Heart right ventricle (tissue), 16 donors: ENCODE measurements at regions not wholly inside any gene's neighbourhood (a gene's known extent, or its start where the extent isn't known, plus 50 kb on each side); places are given as distances from the start of the nearest gene placed in this dataset.

Experiments used
- ATAC-seq, 8 donors: fragments of 200-7000 bp; cut with Tn5 transposase; one replicate each; pipeline ENCODE4 v1.9.1; 2020; ENCODE audit warnings: mild to moderate bottlenecking in 8 of 8, moderate library complexity in 8 of 8, moderate number of reproducible peaks in 1 of 8
- DNase-seq, 2 donors: peaks; one replicate each; pipeline ENCODE4 v3.0.0-alpha.2; 2020
- H3K27ac ChIP-seq, 10 donors: fragments of 200-600 bp; sonication (generic) in 2 of 10; one replicate each; pipeline versions ENCODE4 v1.5.0 to v1.8.0; 2020 to 2022; ENCODE audit warnings: mild to moderate bottlenecking in 3 of 10
- H3K27me3 ChIP-seq, 7 donors: fragments of 200-600 bp; one replicate each; pipeline ENCODE4 v1.8.0; 2021 to 2022; ENCODE audit warnings: mild to moderate bottlenecking in 2 of 7
- H3K36me3 ChIP-seq, 9 donors: fragments of 200-600 bp; sonication (generic) in 1 of 9; one replicate each; pipeline versions ENCODE4 v1.5.0 to v1.8.0; 2020 to 2022; ENCODE audit warnings: mild to moderate bottlenecking in 2 of 9
- H3K4me1 ChIP-seq, 9 donors: fragments of 200-600 bp; sonication (generic) in 1 of 9; one replicate each; pipeline versions ENCODE4 v1.5.0 to v1.8.0; 2020 to 2022; ENCODE audit warnings: mild to moderate bottlenecking in 4 of 9
- H3K4me3 ChIP-seq, 10 donors: fragments of 200-600 bp; sonication (generic) in 2 of 10; one replicate each; pipeline versions ENCODE4 v1.5.0 to v1.8.0; 2020 to 2022; ENCODE audit warnings: mild to moderate bottlenecking in 7 of 10, moderate library complexity in 2 of 10
- H3K9me3 ChIP-seq, 11 donors: fragments of 200-600 bp in 10 of 11; sonication (generic) in 2 of 11; one replicate each; pipeline versions ENCODE4 v1.5.0 to v1.8.0; 2013 to 2022; ENCODE audit warnings: mild to moderate bottlenecking in 2 of 11, control low read depth in 1 of 11, moderate library complexity in 1 of 11
- CTCF ChIP-seq, 9 donors: fragments of 200-600 bp; sonication (generic) in 2 of 9; IDR thresholded peaks; one replicate each; pipeline versions ENCODE4 v1.5.0 to v1.8.0; 2021 to 2022; ENCODE audit warnings: antibody characterized with exemption in 9 of 9, mild to moderate bottlenecking in 5 of 9, moderate library complexity in 1 of 9
- WGBS, 2 donors: extraction: QIAGEN DNeasy Blood & Tissue Kit; methylation state at CpG; one replicate each; pipeline ENCODE4 v1.1.7; 2013; ENCODE audit warnings: inconsistent platforms in 1 of 2; 5-methylcytosine and 5-hydroxymethylcytosine counted together
- intact Hi-C, 10 donors: fragments of 100-400 bp; cut with DNase I; formaldehyde crosslinking; loops; one replicate each; pipeline versions ENCODE4 v1.11.1 to v1.14.2; 2022
- donor health status: Arrhythmogenic right ventricular cardiomyopathy.
- donor health status: ischemic (EF 13 %, LVEDD 7.1; RV severe dilation, severe dysfunction).
- donor health status: healthy with polysubstance abuse.
- donor health status: DM: no; HTN: yes; CAD: no.
- donor health status: DM: no; HTN: no; CAD: no.
- donor health status: ischemic (EF 25% LVEDD 6.9; RV normal size, moderate dysfunction).
- donor health status: ischemic (EF 25% LVEDD 5.7; RV mildly dilated, moderate dysfunction).
- donor health status: healthy.
- donor health status: DM: yes; HTN: yes; CAD: no.
- donor health status: Ischemic cardiomyopathy.
- donor health status: ischemic (EF 35%, LVEDD 5.7; RV mildly dilated, moderate dysfunction).
- donor health status: nonischemic (EF 11% LVEDD 7.7; RV severe dilation, severe dysfunction).
- donor health status: DM: yes; HTN: yes; CAD: no.
- donor health status: PGD.
- donor health status: ischemic (EF 29% LVEDD 5.4; RV normal size, mild dysfunction).
- donor health status: nonischemic (EF 23%, LVEDD 6.1; RV moderate dilation, normal function).

- no peak overlapping the region for H3K27ac ChIP-seq
- no peak for ATAC-seq
- no peaks in the 10 kb centered on the region for H3K4me1 ChIP-seq
- 88 to 92% methylated on average over 4 of the region's 4 CpGs for WGBS, 2 donors
- intact Hi-C loops = loop anchor here in 3 of 10 donors (10.0 kb wide), 1 partner anchor 815 kb away; no protein-coding TSS in a partner anchor
- H3K36me3 ChIP-seq = no peaks in the 10 kb centered on the region
- no peak overlapping the region for H3K4me3 ChIP-seq
- no peaks in the 10 kb centered on the region for H3K9me3 ChIP-seq
- no peak for TF ChIP-seq CTCF (IDR thresholded peaks at IDR 0.05)
- no peaks in the 10 kb centered on the region for H3K27me3 ChIP-seq
- DNase-seq = no peak
Measured at GRCh38 chr7:115679423-115679822, 351.1 kb downstream of the TFEC start.

- H3K9me3 ChIP-seq = no peaks in the 10 kb centered on the region
- no peak overlapping the region for H3K27ac ChIP-seq
- DNase-seq (no peak), ATAC-seq (no peak)
- no peaks in the 10 kb centered on the region for H3K27me3 ChIP-seq
- 67 to 74% methylated on average over 12 of the region's 12 CpGs for WGBS, 2 donors
- no peak for TF ChIP-seq CTCF (IDR thresholded peaks at IDR 0.05)
- H3K4me1 ChIP-seq = no peaks in the 10 kb centered on the region
- H3K4me3 ChIP-seq = no peak overlapping the region
- H3K36me3 ChIP-seq = no peaks in the 10 kb centered on the region
- intact Hi-C loops = loop anchor here in 3 of 10 donors (10.0 kb wide), 1 partner anchor 814 kb away; no protein-coding TSS in a partner anchor
Measured at GRCh38 chr7:115678086-115678982, 352.2 kb downstream of the TFEC start.

GRCh38 chr7:115676707-115677106 is 353.9 kb downstream of the TFEC start:
- H3K4me3 ChIP-seq = no peak overlapping the region
- H3K9me3 ChIP-seq = no peaks in the 10 kb centered on the region
- ATAC-seq = no peak
- no peaks in the 10 kb centered on the region for H3K27me3 ChIP-seq
- intact Hi-C loops = loop anchor here in 3 of 10 donors (10.0 kb wide), 1 partner anchor 812 kb away; no protein-coding TSS in a partner anchor
- TF ChIP-seq CTCF (IDR thresholded peaks at IDR 0.05) = no peak
- H3K4me1 ChIP-seq = no peaks in the 10 kb centered on the region
- H3K36me3 ChIP-seq = no peaks in the 10 kb centered on the region
- WGBS, 2 donors = 88 to 90% methylated on average over 3 of the region's 3 CpGs
- no peak for DNase-seq
- H3K27ac ChIP-seq = no peak overlapping the region

- Histone ChIP-seq H3K4me3 (no peak overlapping the region), H3K27ac (no peak overlapping the region), H3K4me1 (no peaks in the 10 kb centered on the region), H3K9me3 (no peaks in the 10 kb centered on the region), H3K36me3 (no peaks in the 10 kb centered on the region), H3K27me3 (no peaks in the 10 kb centered on the region)
- intact Hi-C loops = loop anchor here in 3 of 10 donors (10.0 kb wide), 1 partner anchor 811 kb away; no protein-coding TSS in a partner anchor
- ATAC-seq (no peak), DNase-seq (peak in 1 of 2 donors; percentile 12)
- WGBS, 2 donors = 51 to 57% methylated on average over 10 of the region's 10 CpGs
- peak in 2 of 9 donors; percentile 37 to 41 for TF ChIP-seq CTCF (IDR thresholded peaks at IDR 0.05)
Measured at GRCh38 chr7:115676080-115676479, 354.5 kb downstream of the TFEC start.
